Activated naive CD4-positive, alpha-beta T cell treated with anti-CD3 and anti-CD28 coated beads, Interleukin-2, amount 50 U/mL, for 72 hours (primary cell): ENCODE measurements at regions not wholly inside any gene's neighbourhood (a gene's known extent, or its start where the extent isn't known, plus 50 kb on each side); places are given as distances from the start of the nearest gene placed in this dataset.

Experiments
- ATAC-seq, 2 donors: fragments of 150-1000 bp; cut with Tn5 transposase; 2 replicates each; pipeline ENCODE4 v1.10.0; 2021; ENCODE audit warnings: mild to moderate bottlenecking in 2 of 2, moderate library complexity in 2 of 2
- DNase-seq, 2 donors: peaks; one replicate each; pipeline ENCODE4 v3.0.0; 2021 to 2022; ENCODE audit warnings: low spot score in 2 of 2
- H3K27ac Mint-ChIP-seq, 2 donors: one replicate each; pipeline ENCODE4 v1.8.0; 2022; ENCODE audit warnings: mild to moderate bottlenecking in 2 of 2, mixed read lengths in 2 of 2
- H3K36me3 Mint-ChIP-seq, 2 donors: one replicate each; pipeline ENCODE4 v1.8.0; 2022; ENCODE audit warnings: mixed read lengths in 2 of 2
- H3K9me3 Mint-ChIP-seq, 2 donors: one replicate each; pipeline ENCODE4 v1.8.0; 2022; ENCODE audit warnings: mixed read lengths in 2 of 2

DNA sequence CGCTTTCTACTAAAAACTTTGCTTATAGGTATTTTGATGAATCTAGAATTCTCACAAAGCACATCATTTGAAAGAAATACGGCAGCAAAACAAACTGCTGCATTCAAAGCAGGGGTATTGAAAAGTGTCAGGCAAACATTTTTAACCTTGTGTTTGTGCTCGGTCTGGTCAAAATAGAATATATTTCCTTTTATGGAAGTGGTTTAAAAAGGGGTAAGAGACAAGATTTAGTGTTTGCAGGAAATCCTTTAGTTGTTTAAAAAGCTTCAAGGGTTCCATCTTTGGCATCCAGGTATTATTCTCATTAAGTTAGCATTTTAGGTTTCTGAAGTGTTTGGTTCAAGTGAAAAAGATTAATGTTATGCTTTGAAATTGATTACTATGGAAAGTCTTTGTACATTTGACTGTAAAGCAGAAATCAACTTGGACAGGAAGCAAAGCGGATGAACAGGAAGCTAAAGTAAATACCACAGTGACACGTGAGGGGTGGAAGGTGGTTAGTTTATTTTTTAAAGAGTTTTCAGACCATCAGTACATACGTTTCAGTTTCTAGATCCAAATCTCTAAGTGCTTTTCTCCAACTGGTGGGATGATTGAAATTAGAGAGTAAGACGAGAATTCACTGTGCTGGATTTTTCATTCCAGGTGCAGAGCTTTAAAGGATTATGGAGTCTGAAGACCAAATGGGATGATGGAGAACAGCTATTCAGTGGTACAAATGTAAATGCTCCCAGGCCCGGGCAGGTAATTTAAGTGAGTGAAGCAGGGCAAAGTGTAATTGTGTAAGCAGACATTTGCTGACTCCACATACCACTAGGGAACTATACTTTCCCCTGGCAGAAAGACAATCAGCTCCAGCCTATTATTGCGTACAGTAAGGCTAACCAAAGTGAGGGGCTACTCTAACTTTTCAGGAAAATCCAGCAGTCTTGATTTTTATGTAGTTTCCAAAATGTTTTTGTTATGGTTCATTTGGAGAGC, 341.8 kb upstream of the TBL1XR1 start:
- Mint-ChIP-seq H3K27ac (peak overlapping the region in 1 of 2 donors; percentile 71), H3K9me3 (no peaks in the 10 kb centered on the region), H3K36me3 (peaks cover 0 to 9% of the 10 kb centered on the region in 2 donors)
- no peak for DNase-seq
- ATAC-seq = peak in 1 of 2 donors; percentile 24

DNA sequence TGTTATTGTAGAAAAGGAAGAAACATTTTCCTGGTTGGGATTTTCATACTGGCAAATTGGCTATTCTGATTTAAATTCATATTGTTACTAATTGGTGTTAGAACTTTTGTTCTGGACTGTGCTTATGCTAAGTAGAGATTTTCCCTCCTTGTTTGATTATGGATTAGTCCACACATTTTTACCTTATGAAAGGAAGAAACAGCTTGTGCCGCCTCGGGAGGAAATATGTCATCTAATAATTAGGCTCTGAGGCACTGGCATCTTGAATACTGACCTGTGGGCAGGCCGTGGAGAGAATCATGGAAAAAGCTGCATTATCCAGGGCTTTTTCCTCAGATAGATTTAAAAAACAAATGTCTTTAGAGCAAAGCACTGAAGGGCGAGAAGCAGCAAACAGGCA, 344.3 kb upstream of the TBL1XR1 start:
- ATAC-seq (no peak), DNase-seq (no peak)
- Mint-ChIP-seq H3K36me3 (peaks cover 0 to 9% of the 10 kb centered on the region in 2 donors), H3K9me3 (peaks cover 0 to 5% of the 10 kb centered on the region in 2 donors), H3K27ac (no peak overlapping the region)

DNA sequence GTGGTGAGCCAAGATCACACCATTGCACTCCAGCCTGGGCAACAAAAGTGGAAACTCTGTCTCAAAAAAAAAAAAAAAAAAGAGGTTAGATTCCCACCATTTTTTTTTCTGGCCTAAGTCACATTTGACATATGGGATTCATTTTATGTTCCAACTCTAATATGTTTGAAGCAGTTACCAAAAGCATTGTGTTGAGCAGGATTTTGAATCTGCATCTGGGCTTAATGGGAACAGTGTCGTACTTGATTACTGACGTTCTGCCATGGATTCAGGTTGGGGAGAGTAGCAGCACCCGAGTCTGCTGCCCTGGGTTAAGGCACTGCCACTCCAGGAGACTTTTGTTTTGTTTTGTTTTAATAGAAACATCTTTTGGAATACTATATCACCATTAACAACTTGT, 348.7 kb upstream of the TBL1XR1 start:
- H3K9me3 Mint-ChIP-seq = peaks cover 0 to 10% of the 10 kb centered on the region in 2 donors
- DNase-seq (no peak), ATAC-seq (no peak)
- peaks cover 0 to 11% of the 10 kb centered on the region in 2 donors for H3K36me3 Mint-ChIP-seq
- no peak overlapping the region for H3K27ac Mint-ChIP-seq

DNA sequence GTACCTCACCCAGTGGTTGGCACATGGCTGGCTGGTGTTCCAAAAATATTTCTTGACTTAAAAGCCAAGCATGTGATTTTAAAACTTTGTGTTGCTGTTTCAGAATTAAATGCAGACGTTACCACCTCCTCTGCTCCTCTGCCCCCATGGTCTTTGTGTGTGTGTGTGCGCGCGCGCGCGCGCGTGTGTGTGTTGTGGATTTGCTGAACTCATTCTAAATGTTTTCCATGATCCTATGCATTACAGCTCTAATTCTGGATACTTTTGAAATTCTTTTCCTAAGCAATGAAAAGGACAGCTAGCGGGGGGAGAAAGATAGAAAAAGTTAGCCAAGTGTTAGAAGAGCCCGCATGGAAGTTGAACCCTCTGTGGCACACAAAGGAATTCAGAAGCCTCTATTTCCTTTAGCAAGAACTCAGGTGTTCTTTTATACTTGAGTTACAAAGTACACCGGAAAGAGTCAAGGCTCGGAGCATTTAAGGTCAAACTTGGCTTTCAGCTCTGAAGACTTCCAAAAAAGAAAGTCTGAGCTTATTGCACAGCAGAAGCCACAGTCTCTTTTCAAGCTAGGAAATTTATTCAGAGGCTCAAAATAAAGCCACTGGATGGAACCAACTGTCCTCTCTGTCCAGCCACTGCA, 350.5 kb upstream of the TBL1XR1 start:
- Mint-ChIP-seq H3K27ac (no peak overlapping the region), H3K9me3 (peaks cover 0 to 10% of the 10 kb centered on the region in 2 donors), H3K36me3 (peaks cover 0 to 11% of the 10 kb centered on the region in 2 donors)
- DNase-seq (no peak), ATAC-seq (no peak)

DNA sequence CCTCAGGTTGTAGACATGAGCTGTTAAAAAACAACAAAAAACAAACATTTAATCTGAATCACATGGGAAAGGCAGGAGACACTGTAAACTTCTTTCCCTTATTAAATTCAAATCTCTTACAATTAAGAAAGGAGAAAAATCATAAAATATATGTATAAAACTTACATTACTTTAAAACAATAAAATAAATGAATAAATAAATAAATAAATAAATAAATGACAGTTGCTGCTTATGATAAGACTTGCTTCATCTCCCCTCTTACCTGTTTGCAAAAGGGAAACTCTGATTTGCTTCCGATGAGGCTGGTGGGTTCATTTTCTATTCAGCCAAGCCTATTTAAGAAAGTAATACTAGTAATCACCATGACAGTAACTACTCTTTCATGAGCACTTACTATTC, 353.4 kb upstream of the TBL1XR1 start:
- H3K9me3 Mint-ChIP-seq = peaks cover 0 to 10% of the 10 kb centered on the region in 2 donors

DNA sequence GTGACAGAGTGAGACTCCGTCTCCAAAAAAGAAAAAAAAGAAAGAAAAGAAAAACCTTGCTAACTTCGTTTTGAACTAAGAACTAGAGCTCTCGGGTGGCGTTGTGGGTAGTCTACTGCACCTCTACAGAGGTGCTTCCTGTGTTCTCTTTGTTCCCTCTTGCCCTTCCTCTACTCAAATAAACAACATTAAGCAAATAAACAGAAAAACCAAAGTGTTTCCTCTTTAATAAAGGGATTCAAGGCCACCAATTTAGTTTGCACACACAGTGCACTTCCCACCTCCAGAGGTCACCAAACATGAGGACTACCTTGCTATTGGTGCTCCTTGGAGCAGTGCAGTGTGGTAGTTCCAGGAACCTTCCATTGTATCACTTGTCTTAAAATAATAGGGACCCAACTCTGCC, 354.2 kb upstream of the TBL1XR1 start:
- Mint-ChIP-seq H3K27ac (peak overlapping the region in 1 of 2 donors; percentile 67), H3K9me3 (peaks cover 0 to 6% of the 10 kb centered on the region in 2 donors), H3K36me3 (peaks cover 0 to 11% of the 10 kb centered on the region in 2 donors)
- ATAC-seq (peak; percentile 13 to 49), DNase-seq (no peak)

More for the DNA sequence above, 353.4 kb upstream of the TBL1XR1 start:
- DNase-seq (no peak), ATAC-seq (no peak)
- Mint-ChIP-seq H3K36me3 (peaks cover 0 to 11% of the 10 kb centered on the region in 2 donors), H3K27ac (no peak overlapping the region)

DNA sequence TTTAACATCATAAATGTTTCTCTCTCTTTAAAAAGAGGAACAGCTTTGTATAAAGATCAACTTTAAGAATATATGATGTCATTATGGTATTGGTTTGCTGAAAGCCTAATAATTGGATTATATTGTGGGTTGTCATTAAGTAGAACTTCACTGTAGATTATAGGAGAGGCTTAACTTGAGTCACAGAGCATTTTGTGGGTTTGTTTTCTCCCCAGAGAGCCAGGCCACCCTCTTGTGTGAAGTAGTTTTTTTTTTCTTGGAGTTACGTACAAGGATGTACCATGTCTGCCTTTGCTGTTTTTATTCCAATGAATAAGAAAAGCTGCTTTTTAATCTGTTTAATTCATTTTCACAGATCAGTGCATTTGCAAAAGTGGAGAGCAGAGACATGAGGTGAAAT, 354.8 kb upstream of the TBL1XR1 start:
- Mint-ChIP-seq H3K9me3 (peaks cover 0 to 5% of the 10 kb centered on the region in 2 donors), H3K36me3 (peaks cover 0 to 7% of the 10 kb centered on the region in 2 donors), H3K27ac (no peak overlapping the region)
- DNase-seq (no peak), ATAC-seq (no peak)

DNA sequence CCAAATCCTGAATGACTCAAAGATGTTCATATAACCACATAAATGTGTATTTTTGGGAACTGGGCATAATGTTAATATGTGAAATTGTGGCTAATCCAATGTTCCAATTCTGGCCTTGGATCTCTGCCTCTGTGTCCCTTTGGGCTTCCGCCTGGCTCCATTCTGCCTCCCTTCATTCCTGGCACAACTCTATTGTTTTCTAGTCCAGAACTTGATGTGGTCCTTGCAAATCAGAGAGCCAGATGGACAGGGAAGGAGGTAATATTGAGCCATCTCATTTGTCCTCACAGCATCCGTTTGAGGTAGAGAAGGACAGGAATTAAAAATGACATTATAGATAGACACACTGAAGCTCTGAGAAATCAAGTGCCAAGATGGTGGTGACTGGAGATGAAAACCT, 355.7 kb upstream of the TBL1XR1 start:
- ATAC-seq = no peak
- no peaks in the 10 kb centered on the region for H3K9me3 Mint-ChIP-seq
- peaks cover 0 to under 1% of the 10 kb centered on the region in 2 donors for H3K36me3 Mint-ChIP-seq
- no peak overlapping the region for H3K27ac Mint-ChIP-seq
- no peak for DNase-seq

DNA sequence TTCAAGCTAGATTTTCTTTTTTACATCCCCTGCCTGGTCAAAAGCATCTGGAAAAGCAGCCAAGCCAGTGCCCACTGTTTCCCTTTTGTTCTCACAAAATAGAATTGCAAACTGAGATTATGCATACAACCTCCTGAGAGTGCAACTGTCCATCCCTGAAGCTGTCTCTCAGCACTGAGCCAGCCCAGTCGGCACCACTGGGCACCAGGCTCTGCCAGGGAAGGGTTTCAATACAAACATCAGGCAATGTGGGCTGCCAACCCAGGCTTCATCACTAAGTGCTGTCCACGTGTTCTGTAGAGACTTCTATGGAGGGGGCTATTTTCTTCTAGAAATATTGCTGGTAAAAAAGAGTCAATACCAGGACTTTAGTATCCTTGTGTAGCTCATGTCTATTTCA, 356.3 kb upstream of the TBL1XR1 start:
- no peak overlapping the region for H3K27ac Mint-ChIP-seq
- DNase-seq (no peak), ATAC-seq (no peak)
- H3K36me3 Mint-ChIP-seq = no peaks in the 10 kb centered on the region
- no peaks in the 10 kb centered on the region for H3K9me3 Mint-ChIP-seq

DNA sequence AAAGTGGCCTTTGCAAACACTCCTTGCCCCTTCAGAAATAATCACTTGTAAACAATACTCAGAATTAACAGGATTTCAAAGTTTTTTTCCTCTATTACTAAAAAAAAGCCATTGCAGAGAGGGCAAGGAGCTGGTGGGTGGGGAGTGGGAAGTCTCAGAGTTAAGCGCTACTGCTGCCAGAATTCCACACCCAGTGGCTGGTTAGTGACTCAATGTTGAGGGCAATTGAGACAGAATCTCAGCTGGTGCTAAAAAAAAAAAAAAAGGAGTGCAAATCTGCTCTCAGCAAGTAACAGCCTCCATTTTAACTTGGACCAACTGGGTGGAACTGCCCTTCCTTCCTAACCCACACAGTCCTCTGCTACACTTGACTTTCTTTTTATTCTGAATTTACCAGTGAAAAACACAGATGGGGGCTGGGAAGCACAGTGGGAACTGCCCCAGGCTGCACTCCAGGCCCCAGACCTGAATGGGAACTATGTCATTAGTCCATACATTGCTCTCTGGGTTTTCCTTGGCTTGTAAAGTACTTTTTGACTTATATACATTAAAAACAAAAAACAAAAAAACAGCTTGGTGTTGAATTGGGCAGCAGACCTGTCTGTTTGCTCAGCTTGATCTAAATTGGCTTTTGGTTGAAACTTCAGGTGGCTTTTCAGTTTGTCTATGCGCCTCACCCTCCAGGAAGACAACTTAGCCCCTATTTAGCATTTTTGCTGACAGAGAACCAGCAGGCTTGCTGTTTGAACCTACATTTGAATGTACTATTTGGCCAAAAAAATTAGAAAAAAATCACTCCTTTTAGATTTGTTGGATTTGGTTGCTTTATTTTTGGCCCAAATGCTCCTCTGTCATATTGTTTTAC, 357.8 kb upstream of the TBL1XR1 start:
- no peak overlapping the region for H3K27ac Mint-ChIP-seq
- ATAC-seq (no peak), DNase-seq (no peak)
- no peaks in the 10 kb centered on the region for H3K9me3 Mint-ChIP-seq
- no peaks in the 10 kb centered on the region for H3K36me3 Mint-ChIP-seq

DNA sequence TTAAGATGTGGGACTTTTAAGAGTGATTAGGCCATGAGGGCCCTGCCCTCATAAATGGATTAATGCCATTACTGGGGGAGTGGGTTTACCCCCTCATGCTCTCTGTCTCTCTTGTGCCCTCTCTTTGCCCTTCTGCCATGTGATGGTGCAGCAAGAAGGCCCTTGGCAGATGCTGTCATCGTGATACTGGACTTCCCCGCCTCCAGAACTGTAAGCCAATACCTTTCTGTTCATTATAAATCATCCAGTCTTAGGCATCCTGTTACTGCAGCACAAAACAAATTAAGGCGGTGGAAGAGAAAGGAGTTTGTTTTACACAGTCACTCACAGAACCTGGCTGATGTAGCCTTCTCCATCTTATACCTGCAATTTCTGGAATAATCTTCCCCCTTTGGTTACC, 360.3 kb upstream of the TBL1XR1 start:
- Mint-ChIP-seq H3K9me3 (no peaks in the 10 kb centered on the region), H3K36me3 (no peaks in the 10 kb centered on the region), H3K27ac (no peak overlapping the region)
- ATAC-seq = no peak
- DNase-seq = no peak

DNA sequence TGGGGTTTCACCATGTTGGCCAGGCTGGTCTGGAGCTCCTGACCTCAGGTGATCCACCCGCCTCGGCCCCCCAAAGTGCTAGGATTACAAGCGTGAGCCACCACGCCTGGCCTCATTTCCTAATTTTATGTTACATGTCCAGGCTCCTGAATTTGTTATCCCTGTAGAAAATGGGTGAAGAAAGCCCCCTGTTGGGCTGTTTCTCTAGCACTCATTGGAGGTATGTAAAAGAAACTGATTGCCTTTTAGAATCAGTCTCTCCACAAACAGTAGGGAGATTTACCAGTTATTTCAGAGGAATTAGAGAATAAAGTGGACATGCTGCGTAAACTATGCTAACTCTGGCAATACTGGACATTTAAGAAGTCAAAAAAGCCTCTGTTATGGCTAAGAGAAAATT, 364.1 kb upstream of the TBL1XR1 start:
- DNase-seq (no peak), ATAC-seq (no peak)
- H3K27ac Mint-ChIP-seq = no peak overlapping the region
- H3K36me3 Mint-ChIP-seq = no peaks in the 10 kb centered on the region
- H3K9me3 Mint-ChIP-seq = no peaks in the 10 kb centered on the region

DNA sequence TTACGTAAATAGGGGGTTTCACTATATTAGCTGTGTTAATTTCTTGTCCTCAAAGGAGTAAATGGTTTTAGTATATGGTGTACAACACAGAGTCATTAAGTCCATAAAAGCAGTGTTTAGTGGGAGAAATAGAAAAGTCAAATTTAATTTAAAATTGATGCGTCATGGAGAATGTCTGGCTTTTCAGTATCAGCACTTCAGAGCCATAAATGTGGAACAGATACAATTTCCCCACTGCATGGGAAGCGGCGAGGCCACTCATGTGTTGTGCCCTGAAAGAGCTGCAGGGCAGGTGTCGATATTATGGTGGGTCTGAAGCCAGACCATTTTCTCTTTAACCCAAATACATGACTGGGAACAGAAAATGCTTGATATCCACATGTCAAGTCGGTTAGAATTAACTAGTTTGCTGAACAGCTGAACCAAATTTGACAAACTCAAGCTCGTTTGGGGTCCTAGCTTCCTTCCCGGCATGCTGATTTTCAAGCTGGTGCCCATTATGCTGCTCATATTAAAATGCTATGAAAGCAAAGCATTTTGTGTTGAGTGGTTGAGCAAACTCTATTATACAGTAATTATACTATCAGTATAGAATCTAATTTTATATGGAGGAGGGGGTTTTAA, 364.6 kb upstream of the TBL1XR1 start:
- DNase-seq = no peak
- no peak for ATAC-seq
- no peaks in the 10 kb centered on the region for H3K9me3 Mint-ChIP-seq

DNA sequence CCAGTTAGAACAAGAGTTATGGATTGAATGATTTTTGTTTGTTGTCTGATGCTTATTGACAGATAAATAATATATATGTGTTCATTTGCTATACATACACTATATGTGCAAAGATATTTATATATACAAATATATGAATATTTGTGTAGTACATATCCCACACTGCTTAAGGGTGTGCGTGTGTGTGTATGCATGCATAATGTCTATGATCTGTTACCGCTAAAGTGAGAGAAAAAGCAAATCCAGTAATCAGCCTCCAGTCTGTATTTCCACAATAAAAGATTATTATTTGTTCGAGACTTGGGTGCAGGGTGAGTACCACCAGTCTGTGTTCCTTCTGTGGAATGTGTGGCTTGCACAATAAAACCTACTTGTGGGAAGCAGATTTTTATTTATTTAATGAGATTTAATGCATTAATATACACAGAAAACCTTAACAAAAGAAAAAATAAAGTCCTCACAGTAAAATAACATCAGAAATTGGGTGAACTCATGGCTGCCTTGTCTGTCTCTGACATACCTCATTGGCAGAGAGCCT, 366.0 kb upstream of the TBL1XR1 start:
- ATAC-seq (no peak), DNase-seq (no peak)
- H3K27ac Mint-ChIP-seq = no peak overlapping the region
- H3K9me3 Mint-ChIP-seq = no peaks in the 10 kb centered on the region
- H3K36me3 Mint-ChIP-seq = no peaks in the 10 kb centered on the region

More for the DNA sequence above, 364.6 kb upstream of the TBL1XR1 start:
- Mint-ChIP-seq H3K27ac (no peak overlapping the region), H3K36me3 (no peaks in the 10 kb centered on the region)

DNA sequence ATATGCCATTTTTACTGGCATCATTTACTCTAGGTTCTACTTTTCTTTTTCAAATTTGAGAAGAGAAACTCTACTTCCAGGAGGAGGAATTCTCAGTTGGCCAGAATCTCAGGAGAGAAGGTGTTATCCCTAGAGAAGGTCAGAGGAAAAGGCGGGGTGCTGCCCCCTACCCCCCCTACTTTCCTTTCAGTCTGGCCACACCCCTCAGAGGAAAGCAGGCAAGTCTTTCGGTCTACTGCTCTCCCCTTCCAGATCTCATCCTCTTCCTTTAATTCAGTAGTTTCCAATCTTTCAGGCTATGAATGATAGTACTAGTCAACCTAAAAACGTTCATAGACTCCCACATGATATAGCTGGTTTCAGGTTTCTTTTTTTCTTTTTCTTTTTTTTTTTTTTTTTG, 366.5 kb upstream of the TBL1XR1 start:
- Mint-ChIP-seq H3K27ac (no peak overlapping the region), H3K36me3 (no peaks in the 10 kb centered on the region), H3K9me3 (no peaks in the 10 kb centered on the region)
- DNase-seq (no peak), ATAC-seq (no peak)

DNA sequence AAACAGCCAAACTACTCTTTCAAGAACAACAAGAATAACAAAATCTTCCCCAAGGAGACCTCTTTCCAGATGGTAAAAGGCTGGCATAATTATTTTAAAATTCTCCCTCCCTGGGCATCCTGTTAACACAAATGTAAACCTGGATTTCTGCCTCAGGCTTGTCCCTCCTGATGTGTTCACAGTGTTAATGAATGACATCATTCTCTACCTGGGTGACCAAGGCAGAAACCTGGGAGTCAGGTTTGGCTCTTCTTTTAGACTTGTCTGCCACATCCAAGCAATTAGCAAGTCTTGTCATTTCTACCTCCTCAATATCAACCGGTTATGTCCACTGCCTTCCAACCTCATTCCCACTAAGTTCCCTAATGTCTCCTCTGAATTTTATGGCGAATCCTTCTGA, 368.7 kb upstream of the TBL1XR1 start:
- DNase-seq = no peak
- Mint-ChIP-seq H3K27ac (no peak overlapping the region), H3K9me3 (no peaks in the 10 kb centered on the region), H3K36me3 (no peaks in the 10 kb centered on the region)
- no peak for ATAC-seq
